CD4-positive, alpha-beta memory T cell (primary cell): ENCODE measurements at regions not wholly inside any gene's neighbourhood (a gene's known extent, or its start where the extent isn't known, plus 50 kb on each side); places are given as distances from the start of the nearest gene placed in this dataset.
"Not testable (repeated sequence)": the region's sequence is repeated elsewhere in the genome, so short reads cannot be mapped to it uniquely, and the experiment has no call there.

ENCODE experiments used
- CTCF ChIA-PET: fragments of 350-600 bp; sonication (Branson Sonifier 250); formaldehyde crosslinking; loops from one replicate; lab custom pipeline; 2021; ENCODE audit warnings: inconsistent platforms; ENCODE audit not compliant: partially characterized antibody; lab: Charles Lee
- POLR2A ChIA-PET: fragments of 350-600 bp; sonication (Branson Sonifier 250); formaldehyde crosslinking; loops from one replicate; lab custom pipeline; 2021; ENCODE audit not compliant: partially characterized antibody; lab: Charles Lee
- DNase-seq, 5 donors: peaks; one replicate each; pipeline versions ENCODE4 v3.0.0 to v3.0.0-alpha.2; 2020 to 2022; ENCODE audit warnings: mixed read lengths in 1 of 5
- H3K27ac ChIP-seq: one replicate; pipeline ENCODE4 v1.7.0; 2013; ENCODE audit warnings: low read depth, low read length
- H3K27me3 ChIP-seq: 2 replicates; pipeline ENCODE4 v1.7.0; 2013; ENCODE audit warnings: mild to moderate bottlenecking, low read length, moderate library complexity; ENCODE audit not compliant: insufficient read depth
- H3K36me3 ChIP-seq: 2 replicates; pipeline ENCODE4 v1.7.0; 2013; ENCODE audit warnings: mild to moderate bottlenecking, low read length, moderate library complexity; ENCODE audit not compliant: insufficient read depth
- H3K4me1 ChIP-seq: 2 replicates; pipeline ENCODE4 v1.7.0; 2013; ENCODE audit warnings: mild to moderate bottlenecking, low read length, moderate library complexity; ENCODE audit not compliant: insufficient read depth
- H3K4me3 ChIP-seq, 2 donors: one replicate each; pipeline ENCODE4 v1.7.0; 2013; ENCODE audit warnings: low read length in 2 of 2, mild to moderate bottlenecking in 1 of 2
- H3K9me3 ChIP-seq, 2 donors: one replicate each; pipeline ENCODE4 v1.7.0; 2013; ENCODE audit warnings: low read length in 2 of 2, control low read depth in 1 of 2; ENCODE audit not compliant: control insufficient read depth in 1 of 2
- H3K27ac Mint-ChIP-seq, 7 donors: one replicate each; pipeline ENCODE4 v1.8.0; 2020 to 2021; ENCODE audit warnings: mixed read lengths in 7 of 7, mild to moderate bottlenecking in 6 of 7, inconsistent platforms in 3 of 7, moderate library complexity in 3 of 7
- H3K27me3 Mint-ChIP-seq, 2 donors: one replicate each; pipeline ENCODE4 v1.8.0; 2020 to 2021; ENCODE audit warnings: mixed read lengths in 2 of 2
- H3K36me3 Mint-ChIP-seq, 2 donors: one replicate each; pipeline ENCODE4 v1.8.0; 2020 to 2021; ENCODE audit warnings: mixed read lengths in 2 of 2, inconsistent platforms in 1 of 2, mild to moderate bottlenecking in 1 of 2
- H3K4me1 Mint-ChIP-seq, 4 donors: one replicate each; pipeline ENCODE4 v1.8.0; 2020 to 2021; ENCODE audit warnings: mixed read lengths in 4 of 4, mild to moderate bottlenecking in 1 of 4
- H3K4me3 Mint-ChIP-seq, 8 donors: one replicate each; pipeline ENCODE4 v1.8.0; 2020 to 2021; ENCODE audit warnings: mixed read lengths in 8 of 8, mild to moderate bottlenecking in 7 of 8, moderate library complexity in 6 of 8, inconsistent platforms in 3 of 8
- H3K9me3 Mint-ChIP-seq, 8 donors: one replicate each; pipeline ENCODE4 v1.8.0; 2020 to 2021; ENCODE audit warnings: mixed read lengths in 8 of 8, mild to moderate bottlenecking in 5 of 8, inconsistent platforms in 3 of 8, moderate library complexity in 1 of 8
- intact Hi-C: fragments of 100-400 bp; cut with micrococcal nuclease; formaldehyde crosslinking; loops from one replicate; pipeline ENCODE4 v1.15.1; 2023

- CTCF ChIA-PET, result no interaction called here
- H3K27ac ChIP-seq, result no peak overlapping the region
- H3K4me1 ChIP-seq, result no peaks in the 10 kb centered on the region
- no peaks in the 10 kb centered on the region for H3K27me3 ChIP-seq
- Mint-ChIP-seq H3K27ac (no peak overlapping the region), H3K36me3 (peaks cover 0 to 4% of the 10 kb centered on the region in 2 donors), H3K9me3 (peaks cover 3 to 24% (median 17%) of the 10 kb centered on the region in 8 donors), H3K4me3 (no peak overlapping the region), H3K4me1 (no peaks in the 10 kb centered on the region), H3K27me3 (no peaks in the 10 kb centered on the region)
- H3K9me3 ChIP-seq, result no peaks in the 10 kb centered on the region
- intact Hi-C loops, result no loop called here
- H3K36me3 ChIP-seq, result no peaks in the 10 kb centered on the region
- POLR2A ChIA-PET, result no interaction called here
- H3K4me3 ChIP-seq, result no peak overlapping the region
- no peak for DNase-seq
Observed at GRCh38 chr12:127964717-127965116, 302.3 kb upstream of the TMEM132C start.

DNA sequence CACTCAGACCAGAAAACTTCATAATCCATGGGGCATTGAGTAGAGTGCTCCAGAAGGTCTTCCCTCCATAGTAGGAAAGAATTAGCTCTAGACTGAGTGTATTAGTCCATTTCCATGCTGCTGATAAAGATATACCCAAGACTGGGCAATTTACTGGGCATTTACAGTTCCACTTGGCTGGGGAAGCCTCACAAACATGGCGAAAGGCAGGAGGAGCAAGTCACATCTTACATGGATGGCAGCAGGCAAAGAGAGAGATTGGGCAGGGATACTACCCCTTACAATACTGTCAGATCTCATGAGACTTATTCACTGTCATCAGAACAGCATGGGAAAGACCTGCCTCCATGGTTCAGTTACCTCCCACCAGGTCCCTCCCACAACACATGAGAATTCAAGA lies 300.6 kb upstream of the TMEM132C start:
- no peak overlapping the region for H3K4me3 ChIP-seq
- Mint-ChIP-seq H3K27ac (no peak overlapping the region), H3K36me3 (peaks cover 0 to 4% of the 10 kb centered on the region in 2 donors), H3K4me3 (no peak overlapping the region), H3K9me3 (peaks cover 3 to 23% (median 17%) of the 10 kb centered on the region in 8 donors), H3K4me1 (no peaks in the 10 kb centered on the region), H3K27me3 (no peaks in the 10 kb centered on the region)
- no peaks in the 10 kb centered on the region for H3K36me3 ChIP-seq
- H3K27ac ChIP-seq, result no peak overlapping the region
- intact Hi-C loops, result no loop called here
- H3K4me1 ChIP-seq, result no peaks in the 10 kb centered on the region
- H3K27me3 ChIP-seq, result no peaks in the 10 kb centered on the region
- ChIA-PET CTCF (no interaction called here), POLR2A (no interaction called here)
- no peaks in the 10 kb centered on the region for H3K9me3 ChIP-seq
- no peak for DNase-seq

DNA sequence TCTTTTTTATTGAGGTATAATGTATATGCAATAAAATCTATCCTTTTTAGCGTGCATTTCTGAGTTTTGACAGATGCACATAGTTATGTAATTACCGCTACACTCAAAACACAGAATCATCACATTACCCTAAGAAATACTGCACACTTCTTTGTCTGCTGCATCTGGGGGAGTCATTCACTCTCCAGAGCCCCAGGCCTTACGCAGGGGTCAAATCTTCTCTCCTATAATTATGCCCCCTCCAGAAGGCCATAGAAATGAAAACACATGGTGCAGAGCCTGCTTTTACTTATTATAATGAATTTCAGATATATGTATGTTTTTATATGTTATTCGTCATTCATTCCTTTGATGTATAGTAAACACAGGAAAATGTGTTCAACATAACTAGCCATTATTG lies 296.5 kb upstream of the TMEM132C start:
- no peaks in the 10 kb centered on the region for H3K36me3 ChIP-seq
- H3K4me3 ChIP-seq, result no peak overlapping the region
- Mint-ChIP-seq H3K27me3 (no peaks in the 10 kb centered on the region), H3K4me3 (no peak overlapping the region), H3K27ac (no peak overlapping the region), H3K36me3 (peaks cover 0 to 4% of the 10 kb centered on the region in 2 donors), H3K9me3 (peaks cover 5 to 29% (median 15%) of the 10 kb centered on the region in 8 donors), H3K4me1 (no peaks in the 10 kb centered on the region)
- H3K9me3 ChIP-seq, result no peaks in the 10 kb centered on the region
- DNase-seq, result no peak
- CTCF ChIA-PET, result no interaction called here
- intact Hi-C loops, result no loop called here
- H3K27ac ChIP-seq, result no peak overlapping the region
- no peaks in the 10 kb centered on the region for H3K27me3 ChIP-seq
- POLR2A ChIA-PET, result no interaction called here
- no peaks in the 10 kb centered on the region for H3K4me1 ChIP-seq

- no peaks in the 10 kb centered on the region for H3K36me3 ChIP-seq
- H3K27me3 ChIP-seq, result no peaks in the 10 kb centered on the region
- H3K4me3 ChIP-seq, result no peak overlapping the region
- no peaks in the 10 kb centered on the region for H3K4me1 ChIP-seq
- H3K36me3 Mint-ChIP-seq, result no peaks in the 10 kb centered on the region
- H3K27ac ChIP-seq, result no peak overlapping the region
- H3K27ac Mint-ChIP-seq, result no peak overlapping the region
- ChIA-PET POLR2A (no interaction called here), CTCF (no interaction called here)
- H3K27me3 Mint-ChIP-seq, result peaks cover 0 to 2% of the 10 kb centered on the region in 2 donors
- no peak overlapping the region for H3K4me3 Mint-ChIP-seq
- H3K9me3 ChIP-seq, result no peaks in the 10 kb centered on the region
- H3K4me1 Mint-ChIP-seq, result no peaks in the 10 kb centered on the region
- peaks cover 0 to 19% (median 9%) of the 10 kb centered on the region in 8 donors for H3K9me3 Mint-ChIP-seq
- intact Hi-C loops, result no loop called here
- no peak for DNase-seq
Observed at GRCh38 chr12:127980585-127980984, 286.4 kb upstream of the TMEM132C start.

DNA sequence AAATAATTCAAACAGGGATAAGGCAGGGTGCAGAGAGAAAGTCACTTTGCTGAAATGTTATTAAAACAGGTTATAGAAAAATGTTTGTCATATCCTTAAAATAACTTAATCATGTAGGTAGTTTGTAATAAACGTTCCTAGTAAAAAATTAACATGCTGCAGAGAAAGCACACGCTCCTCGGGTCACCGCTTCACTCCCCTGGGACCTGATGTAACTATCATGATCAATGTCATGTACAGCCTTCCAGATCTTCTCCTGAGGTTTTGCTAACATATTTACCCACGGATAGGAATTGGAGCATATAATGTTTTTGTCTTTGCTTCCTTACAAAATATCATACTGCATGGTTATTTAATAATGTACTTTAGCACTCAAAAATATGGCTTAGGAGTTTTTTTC lies 285.1 kb upstream of the TMEM132C start:
- Mint-ChIP-seq H3K4me3 (no peak overlapping the region), H3K4me1 (no peaks in the 10 kb centered on the region), H3K9me3 (peaks cover 0 to 13% (median 5%) of the 10 kb centered on the region in 8 donors), H3K36me3 (no peaks in the 10 kb centered on the region), H3K27ac (no peak overlapping the region), H3K27me3 (peaks cover 0 to 2% of the 10 kb centered on the region in 2 donors)
- no peak for DNase-seq
- no peaks in the 10 kb centered on the region for H3K36me3 ChIP-seq
- ChIA-PET POLR2A (no interaction called here), CTCF (no interaction called here)
- no peaks in the 10 kb centered on the region for H3K4me1 ChIP-seq
- intact Hi-C loops, result no loop called here
- no peak overlapping the region for H3K27ac ChIP-seq
- no peaks in the 10 kb centered on the region for H3K9me3 ChIP-seq
- no peak overlapping the region for H3K4me3 ChIP-seq
- no peaks in the 10 kb centered on the region for H3K27me3 ChIP-seq

DNA sequence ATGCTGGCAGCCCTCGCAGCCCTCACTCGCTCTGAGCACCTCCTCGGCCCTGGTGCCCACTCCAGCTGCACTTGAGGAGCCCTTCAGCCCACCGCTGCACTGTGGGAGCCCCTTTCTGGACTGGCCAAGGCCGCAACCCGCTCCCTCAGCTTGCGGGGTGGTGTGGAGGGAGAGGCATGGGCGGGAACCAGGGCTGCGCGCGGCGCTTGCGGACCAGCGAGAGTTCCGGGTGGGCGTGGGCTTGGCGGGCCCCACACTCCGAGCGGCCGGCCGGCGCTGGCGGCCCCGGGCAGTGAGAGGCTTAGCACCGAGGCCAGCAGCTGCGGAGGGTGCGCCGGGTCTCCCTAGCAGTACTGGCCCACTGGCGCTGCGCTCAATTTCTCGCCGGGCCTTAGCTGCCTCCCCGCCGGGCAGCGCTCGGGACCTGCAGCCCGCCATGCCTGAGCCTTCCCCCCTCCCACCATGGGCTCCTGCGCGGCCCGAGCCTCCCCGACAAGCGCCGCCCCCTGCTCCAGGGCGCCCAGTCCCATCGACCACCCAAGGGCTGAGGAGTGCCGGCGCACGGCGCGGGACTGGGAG lies 283.7 kb upstream of the TMEM132C start:
- DNase-seq, H3K9me3 Mint-ChIP-seq, H3K4me3 ChIP-seq, H3K4me1 ChIP-seq, H3K27ac Mint-ChIP-seq, H3K9me3 ChIP-seq, H3K4me1 Mint-ChIP-seq, H3K4me3 Mint-ChIP-seq, H3K27me3 Mint-ChIP-seq, CTCF ChIA-PET, H3K36me3 Mint-ChIP-seq, intact Hi-C loops, POLR2A ChIA-PET, H3K27me3 ChIP-seq, H3K27ac ChIP-seq, H3K36me3 ChIP-seq: not testable (repeated sequence)

- Histone ChIP-seq H3K36me3 (no peaks in the 10 kb centered on the region), H3K27ac (no peak overlapping the region), H3K4me1 (no peaks in the 10 kb centered on the region), H3K27me3 (no peaks in the 10 kb centered on the region), H3K9me3 (no peaks in the 10 kb centered on the region), H3K4me3 (no peak overlapping the region)
- intact Hi-C loops, result no loop called here
- POLR2A ChIA-PET, result no interaction called here
- Mint-ChIP-seq H3K4me1 (no peaks in the 10 kb centered on the region), H3K9me3 (peaks cover 0 to 7% (median 3%) of the 10 kb centered on the region in 8 donors), H3K4me3 (no peak overlapping the region), H3K27ac (no peak overlapping the region), H3K27me3 (no peaks in the 10 kb centered on the region), H3K36me3 (no peaks in the 10 kb centered on the region)
- CTCF ChIA-PET, result no interaction called here
- DNase-seq, result no peak
Observed at GRCh38 chr12:127984386-127985055, 282.4 kb upstream of the TMEM132C start.
